Epithelial cell of proximal tubule (primary cell): ENCODE measurements at regions not wholly inside any gene's neighbourhood (a gene's known extent, or its start where the extent isn't known, plus 50 kb on each side); places are given as distances from the start of the nearest gene placed in this dataset.
"Not testable (repeated sequence)": the region's sequence is repeated elsewhere in the genome, so short reads cannot be mapped to it uniquely, and the experiment has no call there.

Experiments used
- DNase-seq: peaks from one replicate; pipeline ENCODE4 v3.0.0-alpha.2; 2011; ENCODE audit warnings: low read depth
- H3K4me3 ChIP-seq: 2 replicates; pipeline ENCODE4 v1.5.1; 2011; ENCODE audit warnings: low read depth, mild to moderate bottlenecking, low read length
- CTCF ChIP-seq: conservative IDR thresholded peaks from 2 replicates; pipeline ENCODE4 v1.5.1; 2012; ENCODE audit warnings: low read depth, mild to moderate bottlenecking, low read length

- H3K4me3 ChIP-seq: no peak overlapping the region
- TF ChIP-seq CTCF: no peak
- no peak for DNase-seq
These were observed 340.1 kb downstream of the EIPR1 start for GRCh38 chr2:3037196-3038194.

GRCh38 chr2:3036432-3037125 lies 341.0 kb downstream of the EIPR1 start:
- no peak for TF ChIP-seq CTCF
- H3K4me3 ChIP-seq: no peak overlapping the region
- no peak for DNase-seq

- no peak for TF ChIP-seq CTCF
- H3K4me3 ChIP-seq: no peak overlapping the region
- no peak for DNase-seq
These were observed 342.1 kb downstream of the EIPR1 start for GRCh38 chr2:3035385-3036050.

GRCh38 chr2:3034856-3035255 lies 342.8 kb downstream of the EIPR1 start:
- no peak overlapping the region for H3K4me3 ChIP-seq
- DNase-seq: no peak
- no peak for TF ChIP-seq CTCF

- DNase-seq: no peak
- TF ChIP-seq CTCF: no peak
- H3K4me3 ChIP-seq: no peak overlapping the region
These were observed 343.2 kb downstream of the EIPR1 start for GRCh38 chr2:3034396-3034795.

- no peak for DNase-seq
- TF ChIP-seq CTCF: no peak
- H3K4me3 ChIP-seq: no peak overlapping the region
These were observed 344.3 kb downstream of the EIPR1 start for GRCh38 chr2:3033315-3033714.

- not testable (repeated sequence) for H3K4me3 ChIP-seq, DNase-seq
These were observed 346.8 kb downstream of the EIPR1 start for GRCh38 chr2:3030791-3031190.
